ENCODE measurements at regions not wholly inside any gene's neighbourhood (a gene's known extent, or its start where the extent isn't known, plus 50 kb on each side); places are given as distances from the start of the nearest gene placed in this dataset.

GRCh38 chr4:1490654-1491327 lies 84.5 kb upstream of the NKX1-1 start:
- H2AFZ ChIP-seq (ENCODE audit: low read length): no peak overlapping the region
- POLR2A ChIA-PET: no interaction called here
- no peaks in the 10 kb centered on the region for H3K79me2 ChIP-seq (ENCODE audit: insufficient read depth, low read depth, low read length)
- intact Hi-C loops (cut with micrococcal nuclease; ENCODE audit: unreplicated experiment): no loop called here
- no peak for TF ChIP-seq CTCF (conservative IDR thresholded peaks at IDR 0.05; ENCODE audit: low read length)
- TF ChIP-seq EZH2phosphoT487 (IDR thresholded peaks at IDR 0.05; ENCODE audit: borderline replicate concordance, low read depth, low read length): no peak
- no TSS peak for BruUV-seq (replicated peaks)
- peaks cover 5% of the 10 kb centered on the region; the same call in 1 of the 2 replicates for H3K9me3 ChIP-seq (ENCODE audit: low read length)
- no peaks in the 10 kb centered on the region for H3K36me3 ChIP-seq (ENCODE audit: insufficient read depth, low read length)
- H3K4me1 ChIP-seq (ENCODE audit: insufficient read depth, low read length, poor library complexity, severe bottlenecking): no peaks in the 10 kb centered on the region
- no peak overlapping the region for H3K27ac ChIP-seq (ENCODE audit: low read depth, low read length, poor library complexity, severe bottlenecking)
- no peak overlapping the region for H3K4me3 ChIP-seq (ENCODE audit: low read depth, low read length, poor library complexity, severe bottlenecking)
- H3K9me2 ChIP-seq (ENCODE audit: insufficient read depth, low read length): no peaks in the 10 kb centered on the region
- H4K20me1 ChIP-seq (ENCODE audit: insufficient read depth, low read length): no peaks in the 10 kb centered on the region
- H3K4me2 ChIP-seq (ENCODE audit: low read length): no peak overlapping the region
- no peak for DNase-seq (ENCODE audit: low spot score)
- CTCF ChIA-PET (ENCODE audit: unreplicated experiment): no interaction called here

- H3K9me2 ChIP-seq (ENCODE audit: insufficient read depth, low read length): no peaks in the 10 kb centered on the region
- H3K4me3 ChIP-seq (ENCODE audit: low read depth, low read length, poor library complexity, severe bottlenecking): no peak overlapping the region
- peaks cover 11% of the 10 kb centered on the region; the same call in 1 of the 2 replicates for H3K9me3 ChIP-seq (ENCODE audit: low read length)
- H3K36me3 ChIP-seq (ENCODE audit: insufficient read depth, low read length): no peaks in the 10 kb centered on the region
- H2AFZ ChIP-seq (ENCODE audit: low read length): no peak overlapping the region
- CTCF ChIA-PET (ENCODE audit: unreplicated experiment): no interaction called here
- H3K79me2 ChIP-seq (ENCODE audit: insufficient read depth, low read depth, low read length): no peaks in the 10 kb centered on the region
- no peak overlapping the region for H3K27ac ChIP-seq (ENCODE audit: low read depth, low read length, poor library complexity, severe bottlenecking)
- H4K20me1 ChIP-seq (ENCODE audit: insufficient read depth, low read length): no peaks in the 10 kb centered on the region
- H3K4me1 ChIP-seq (ENCODE audit: insufficient read depth, low read length, poor library complexity, severe bottlenecking): no peaks in the 10 kb centered on the region
- no TSS peak for BruUV-seq (replicated peaks)
- POLR2A ChIA-PET: no interaction called here
- no peak overlapping the region for H3K4me2 ChIP-seq (ENCODE audit: low read length)
- no peak for DNase-seq (ENCODE audit: low spot score)
- intact Hi-C loops (cut with micrococcal nuclease; ENCODE audit: unreplicated experiment): no loop called here
- TF ChIP-seq EZH2phosphoT487 (IDR thresholded peaks at IDR 0.05; ENCODE audit: borderline replicate concordance, low read depth, low read length) (no peak), CTCF (conservative IDR thresholded peaks at IDR 0.05; ENCODE audit: low read length) (no peak)
Measured at GRCh38 chr4:1490011-1490653, 83.9 kb upstream of the NKX1-1 start.

DNA sequence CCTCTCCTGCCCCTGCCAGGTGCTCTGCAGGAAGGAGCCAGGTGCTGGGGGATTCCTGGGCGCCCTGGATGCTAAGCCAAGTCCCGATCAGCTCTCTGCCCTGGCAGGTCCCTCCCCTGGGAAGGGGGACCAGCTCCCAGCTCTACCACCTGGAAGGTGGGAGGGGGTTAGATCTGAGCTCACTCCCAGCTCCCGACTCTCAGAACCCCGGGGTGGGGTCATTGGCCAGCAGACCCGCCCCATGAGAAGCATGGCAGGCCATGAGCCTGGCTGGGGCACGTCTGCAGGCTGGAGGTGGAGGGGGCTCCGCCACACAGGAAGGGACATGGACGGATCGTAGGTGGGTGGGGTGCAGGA lies 83.4 kb upstream of the NKX1-1 start:
- POLR2A ChIA-PET: no interaction called here
- Histone ChIP-seq H3K9me2 (ENCODE audit: insufficient read depth, low read length) (no peaks in the 10 kb centered on the region), H3K27ac (ENCODE audit: low read depth, low read length, poor library complexity, severe bottlenecking) (no peak overlapping the region), H4K20me1 (ENCODE audit: insufficient read depth, low read length) (no peaks in the 10 kb centered on the region), H3K79me2 (ENCODE audit: insufficient read depth, low read depth, low read length) (no peaks in the 10 kb centered on the region), H3K4me3 (ENCODE audit: low read depth, low read length, poor library complexity, severe bottlenecking) (no peak overlapping the region), H3K4me1 (ENCODE audit: insufficient read depth, low read length, poor library complexity, severe bottlenecking) (no peaks in the 10 kb centered on the region), H3K36me3 (ENCODE audit: insufficient read depth, low read length) (no peaks in the 10 kb centered on the region), H2AFZ (ENCODE audit: low read length) (no peak overlapping the region), H3K9me3 (ENCODE audit: low read length) (peaks cover 16% of the 10 kb centered on the region; the same call in 1 of the 2 replicates), H3K4me2 (ENCODE audit: low read length) (no peak overlapping the region)
- TF ChIP-seq CTCF (conservative IDR thresholded peaks at IDR 0.05; ENCODE audit: low read length): no peak
- no peak for TF ChIP-seq EZH2phosphoT487 (IDR thresholded peaks at IDR 0.05; ENCODE audit: borderline replicate concordance, low read depth, low read length)
- CTCF ChIA-PET (ENCODE audit: unreplicated experiment): no interaction called here
- BruUV-seq (replicated peaks): no TSS peak
- no peak for DNase-seq (ENCODE audit: low spot score)
- intact Hi-C loops (cut with micrococcal nuclease; ENCODE audit: unreplicated experiment): no loop called here

All from OCI-LY7 (cell line).